Esophagus muscularis mucosa (tissue), 4 donors: ENCODE measurements at regions not wholly inside any gene's neighbourhood (a gene's known extent, or its start where the extent isn't known, plus 50 kb on each side); places are given as distances from the start of the nearest gene placed in this dataset.

ENCODE experiments used
- DNase-seq: peaks from one replicate; pipeline ENCODE4 v3.0.0-alpha.2; 2017; ENCODE audit errors: extremely low spot score
- H3K27ac ChIP-seq, 4 donors: fragments of 200-600 bp; sonication (generic); replicated peaks in 1 of 4; 1 replicate in 3 of 4; 2 replicates in 1 of 4; pipeline ENCODE4 v1.5.1; 2016 to 2019; ENCODE audit warnings: mild to moderate bottlenecking in 1 of 4
- H3K27me3 ChIP-seq, 4 donors: fragments of 200-600 bp; sonication (generic); one replicate each; pipeline versions ENCODE4 v1.5.1 to v1.6.0; 2016 to 2019
- H3K36me3 ChIP-seq, 4 donors: fragments of 200-600 bp; sonication (generic); one replicate each; pipeline ENCODE4 v1.5.1; 2016 to 2019
- H3K4me1 ChIP-seq, 4 donors: fragments of 200-600 bp; sonication (generic); one replicate each; pipeline ENCODE4 v1.5.1; 2016 to 2019
- H3K4me3 ChIP-seq, 4 donors: fragments of 200-600 bp; sonication (generic); 1 replicate in 2 of 4; 2 replicates in 2 of 4; pipeline ENCODE4 v1.5.1; 2016 to 2019; ENCODE audit warnings: mild to moderate bottlenecking in 4 of 4, moderate library complexity in 1 of 4
- H3K9me3 ChIP-seq, 4 donors: fragments of 200-600 bp; sonication (generic); 1 replicate in 3 of 4; 2 replicates in 1 of 4; pipeline ENCODE4 v1.5.1; 2016 to 2019
- CTCF ChIP-seq, 3 experiments: fragments of 200-600 bp in 2 of 3; fragments of 450-650 bp in 1 of 3; sonication (generic) in 2 of 3; IDR thresholded peaks; one replicate each; pipeline ENCODE4 v1.5.1; 2017 to 2019; ENCODE audit warnings: antibody characterized with exemption in 3 of 3, mild to moderate bottlenecking in 2 of 3, moderate library complexity in 1 of 3
- EP300 ChIP-seq: sonication (generic); formaldehyde crosslinking; IDR thresholded peaks from one replicate; pipeline ENCODE4 v1.6.1; 2017; ENCODE audit warnings: antibody characterized with exemption
- POLR2A ChIP-seq: fragments of 450-650 bp; IDR thresholded peaks from one replicate; pipeline ENCODE4 v1.6.1; 2017; ENCODE audit warnings: antibody characterized with exemption, moderate library complexity, mild to moderate bottlenecking, low read depth
- POLR2AphosphoS5 ChIP-seq, 2 donors: sonication (generic); formaldehyde crosslinking; IDR thresholded peaks; one replicate each; pipeline ENCODE4 v1.6.1; 2017; ENCODE audit warnings: antibody characterized with exemption in 2 of 2
- WGBS: methylation state at CpG from one replicate; pipeline ENCODE4 v1.1.5; 2018; 5-methylcytosine and 5-hydroxymethylcytosine counted together
- intact Hi-C: fragments of 100-400 bp; cut with DNase I; formaldehyde crosslinking; loops from one replicate; pipeline ENCODE4 v1.15.1; 2023

DNA sequence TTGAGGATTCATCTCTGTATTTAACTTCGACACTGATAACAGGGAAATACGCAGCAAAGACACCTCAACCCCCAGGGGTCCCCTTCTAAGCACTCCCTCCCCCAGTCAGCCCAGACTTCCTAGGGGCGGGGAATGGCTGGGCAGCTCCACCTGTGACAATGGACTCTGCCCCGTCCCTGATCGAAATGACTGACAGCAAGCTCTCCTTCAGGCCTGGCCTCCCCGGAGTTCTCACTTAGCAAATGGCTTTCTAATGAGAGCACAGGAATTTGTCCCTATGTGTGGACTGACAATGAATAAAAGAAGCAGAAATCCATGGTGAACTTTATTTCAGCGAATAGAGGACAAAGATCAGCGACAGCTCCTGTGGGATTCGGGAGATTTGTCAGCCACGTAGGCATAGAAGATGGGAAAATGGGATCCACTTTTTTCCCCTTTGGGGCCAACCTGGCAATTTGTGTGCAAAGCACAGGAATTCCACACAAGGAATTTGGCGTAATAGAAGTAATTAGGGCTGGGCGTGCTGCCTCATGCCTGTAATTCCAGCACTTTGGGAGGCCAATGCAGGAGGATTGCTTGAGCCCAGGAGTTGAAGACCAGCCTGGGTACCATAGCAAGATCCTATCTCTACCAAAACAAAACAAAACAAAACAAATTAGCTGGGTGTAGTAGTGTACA is 63.8 kb downstream of the TNFAIP2 start:
- Histone ChIP-seq H3K27ac (no peak overlapping the region), H3K27me3 (peaks cover 0 to 45% (median 17%) of the 10 kb centered on the region in 4 donors), H3K36me3 (no peaks in the 10 kb centered on the region), H3K9me3 (no peaks in the 10 kb centered on the region), H3K4me3 (no peak overlapping the region), H3K4me1 (peaks cover 5 to 23% (median 12%) of the 10 kb centered on the region in 4 donors)
- no peak for TF ChIP-seq EP300
- no peak for TF ChIP-seq POLR2AphosphoS5 (IDR thresholded peaks at IDR 0.05)
- TF ChIP-seq POLR2A = no peak
- no peak for TF ChIP-seq CTCF (IDR thresholded peaks at IDR 0.05)
- 77% methylated on average over 12 of the region's 12 CpGs for WGBS
- intact Hi-C loops = loop anchor here (5.0 kb wide), 2 partner anchors 80 to 105 kb away; no protein-coding TSS in a partner anchor
- no peak for DNase-seq

DNA sequence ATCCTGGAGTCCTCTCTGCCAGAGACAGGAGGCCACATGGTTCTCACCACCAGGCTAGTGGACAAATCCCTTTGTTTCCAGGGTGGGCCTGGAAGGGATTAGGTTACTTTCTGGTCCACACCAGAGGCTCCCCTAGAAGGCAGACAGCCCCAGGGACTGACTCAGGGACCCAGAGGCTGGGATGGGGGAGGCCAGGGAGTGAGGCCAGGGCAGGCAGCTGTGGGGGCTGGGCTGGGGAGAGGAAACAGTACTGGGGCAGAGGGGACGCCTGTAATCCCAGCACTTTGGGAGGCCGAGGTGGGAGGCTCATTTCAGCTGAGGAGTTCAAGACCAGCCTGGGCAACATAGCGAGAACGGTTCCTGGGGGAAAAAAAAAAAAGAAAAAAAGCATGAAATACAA is 64.7 kb downstream of the TNFAIP2 start:
- Histone ChIP-seq H3K4me1 (peaks cover 5 to 23% (median 14%) of the 10 kb centered on the region in 4 donors), H3K27ac (no peak overlapping the region), H3K4me3 (no peak overlapping the region), H3K27me3 (peaks cover 0 to 45% (median 17%) of the 10 kb centered on the region in 4 donors), H3K9me3 (no peaks in the 10 kb centered on the region), H3K36me3 (no peaks in the 10 kb centered on the region)
- intact Hi-C loops = loop anchor here (5.0 kb wide), 2 partner anchors 81 to 104 kb away; no protein-coding TSS in a partner anchor
- 83% methylated on average over 4 of the region's 4 CpGs for WGBS
- TF ChIP-seq POLR2AphosphoS5 (IDR thresholded peaks at IDR 0.05) = no peak
- no peak for TF ChIP-seq POLR2A
- no peak for TF ChIP-seq EP300
- TF ChIP-seq CTCF (IDR thresholded peaks at IDR 0.05) = no peak
- no peak for DNase-seq

GRCh38 chr14:103188810-103189480 is 65.7 kb downstream of the TNFAIP2 start:
- TF ChIP-seq POLR2AphosphoS5 (IDR thresholded peaks at IDR 0.05) = no peak
- TF ChIP-seq POLR2A = no peak
- TF ChIP-seq CTCF (IDR thresholded peaks at IDR 0.05) = peak; percentile 29 to 38 (median 32)
- no peak for TF ChIP-seq EP300
- WGBS = 29% methylated on average over 9 of the region's 67 CpGs
- H3K9me3 ChIP-seq = no peaks in the 10 kb centered on the region
- peaks cover 0 to 41% (median 17%) of the 10 kb centered on the region in 4 donors for H3K27me3 ChIP-seq
- H3K36me3 ChIP-seq = no peaks in the 10 kb centered on the region
- no peak for DNase-seq
- intact Hi-C loops = loop anchor here (5.0 kb wide), 2 partner anchors 82 to 103 kb away; no protein-coding TSS in a partner anchor
- peak overlapping the region in 2 of 4 donors; percentile 39 to 41 for H3K27ac ChIP-seq
- H3K4me3 ChIP-seq = peak overlapping the region; percentile 42 to 58 (median 51)
- H3K4me1 ChIP-seq = peaks cover 5 to 23% (median 14%) of the 10 kb centered on the region in 4 donors

GRCh38 chr14:103189481-103190470 is 66.5 kb downstream of the TNFAIP2 start:
- no peaks in the 10 kb centered on the region for H3K9me3 ChIP-seq
- 61% methylated on average over 41 of the region's 48 CpGs for WGBS
- peak overlapping the region in 2 of 4 donors; percentile 39 to 41 for H3K27ac ChIP-seq
- peak overlapping the region; percentile 42 to 58 (median 51) for H3K4me3 ChIP-seq
- no peaks in the 10 kb centered on the region for H3K36me3 ChIP-seq
- TF ChIP-seq POLR2AphosphoS5 (IDR thresholded peaks at IDR 0.05) = no peak
- no peak for TF ChIP-seq EP300
- TF ChIP-seq POLR2A = no peak
- TF ChIP-seq CTCF (IDR thresholded peaks at IDR 0.05) = no peak
- peaks cover 0 to 41% (median 17%) of the 10 kb centered on the region in 4 donors for H3K27me3 ChIP-seq
- intact Hi-C loops = loop anchor here (5.0 kb wide), 2 partner anchors 82 to 103 kb away; no protein-coding TSS in a partner anchor
- H3K4me1 ChIP-seq = peaks cover 5 to 23% (median 14%) of the 10 kb centered on the region in 4 donors
- DNase-seq = no peak
